ENCODE measurements at regions not wholly inside any gene's neighbourhood (a gene's known extent, or its start where the extent isn't known, plus 50 kb on each side); places are given as distances from the start of the nearest gene placed in this dataset.

GRCh38 chr9:92186631-92187030 lies 71.4 kb upstream of the SPTLC1 start:
- TF ChIP-seq CTCF (IDR thresholded peaks at IDR 0.05; ENCODE audit: low read depth, low read length, poor library complexity, severe bottlenecking) (no peak), EZH2phosphoT487 (IDR thresholded peaks at IDR 0.05; ENCODE audit: borderline replicate concordance, low read length) (no peak)

Data from DOHH2 (cell line).